ENCODE measurements at regions not wholly inside any gene's neighbourhood (a gene's known extent, or its start where the extent isn't known, plus 50 kb on each side); places are given as distances from the start of the nearest gene placed in this dataset.

DNA sequence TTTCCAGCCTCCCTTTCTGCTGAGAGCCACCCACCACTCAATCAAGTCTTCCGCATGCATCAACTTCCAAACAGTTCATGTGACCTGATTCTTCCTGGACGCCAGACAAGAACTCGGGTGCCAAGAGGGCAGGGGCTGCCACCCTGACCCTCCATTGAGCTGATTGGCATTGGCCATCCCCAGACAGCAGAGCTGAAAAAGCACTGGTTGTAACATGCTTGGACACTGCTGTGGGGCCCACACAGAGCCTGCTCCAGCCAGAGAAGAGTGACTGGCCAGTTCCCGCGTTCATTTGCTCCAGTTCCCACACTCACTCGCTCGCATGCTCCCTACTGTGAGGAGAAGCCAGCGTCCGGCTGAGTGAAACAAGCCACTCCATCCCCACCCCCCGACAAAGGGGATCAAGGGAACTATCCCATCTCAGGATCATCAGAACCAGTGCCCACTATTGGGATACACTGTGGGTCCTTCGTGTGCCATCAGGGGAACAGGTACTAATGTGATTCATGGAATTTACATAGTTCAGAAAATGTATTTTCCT lies 420.3 kb downstream of the NPHP4 start:
- TF ChIP-seq EGR1 (IDR thresholded peaks at IDR 0.05), result no peak
- TF ChIP-seq ZBTB7A (IDR thresholded peaks at IDR 0.05; ENCODE audit: low read depth), result no peak
- TF ChIP-seq TCF12 (IDR thresholded peaks at IDR 0.05; ENCODE audit: low read depth), result no peak
- no peak for TF ChIP-seq REST (IDR thresholded peaks at IDR 0.05; ENCODE audit: low read depth)
- TF ChIP-seq USF1 (IDR thresholded peaks at IDR 0.05), result no peak
- no peak for TF ChIP-seq FOXM1 (IDR thresholded peaks at IDR 0.05; ENCODE audit: borderline replicate concordance, low read depth)
- no peak for TF ChIP-seq RAD21 (IDR thresholded peaks at IDR 0.05; ENCODE audit: low read depth)
- TF ChIP-seq TAF1 (IDR thresholded peaks at IDR 0.05; ENCODE audit: low read depth), result no peak

DNA sequence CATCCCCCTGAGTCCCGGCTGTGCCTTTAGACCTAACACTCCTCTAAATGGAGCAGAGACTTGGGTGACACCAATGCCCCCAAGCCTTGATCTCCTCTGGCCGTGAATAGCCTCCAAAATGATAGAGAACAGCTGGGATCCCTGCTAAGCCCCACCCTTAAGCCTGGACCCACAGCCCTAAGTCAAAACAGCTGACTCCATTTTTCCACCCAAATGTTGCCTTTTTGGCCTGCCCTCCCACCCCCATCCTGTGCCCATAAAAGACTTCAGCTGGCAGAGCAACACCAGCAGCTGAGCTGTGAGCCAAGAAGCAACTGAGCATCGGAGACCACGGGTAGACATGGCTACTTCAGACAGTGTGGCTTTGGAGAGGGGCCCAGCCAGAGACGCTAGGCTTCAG lies 420.8 kb downstream of the NPHP4 start:
- no peak for TF ChIP-seq YY1 (IDR thresholded peaks at IDR 0.05; ENCODE audit: low read depth)
- no peak for TF ChIP-seq RAD21 (IDR thresholded peaks at IDR 0.05; ENCODE audit: low read depth)
- no peak for TF ChIP-seq ZBTB7A (IDR thresholded peaks at IDR 0.05; ENCODE audit: low read depth)

- no peak for TF ChIP-seq USF1 (IDR thresholded peaks at IDR 0.05)
- TF ChIP-seq TCF12 (IDR thresholded peaks at IDR 0.05; ENCODE audit: low read depth), result no peak
- no peak for TF ChIP-seq FOXM1 (IDR thresholded peaks at IDR 0.05; ENCODE audit: borderline replicate concordance, low read depth)
Measured at GRCh38 chr1:5570931-5571330, 421.3 kb downstream of the NPHP4 start.

DNA sequence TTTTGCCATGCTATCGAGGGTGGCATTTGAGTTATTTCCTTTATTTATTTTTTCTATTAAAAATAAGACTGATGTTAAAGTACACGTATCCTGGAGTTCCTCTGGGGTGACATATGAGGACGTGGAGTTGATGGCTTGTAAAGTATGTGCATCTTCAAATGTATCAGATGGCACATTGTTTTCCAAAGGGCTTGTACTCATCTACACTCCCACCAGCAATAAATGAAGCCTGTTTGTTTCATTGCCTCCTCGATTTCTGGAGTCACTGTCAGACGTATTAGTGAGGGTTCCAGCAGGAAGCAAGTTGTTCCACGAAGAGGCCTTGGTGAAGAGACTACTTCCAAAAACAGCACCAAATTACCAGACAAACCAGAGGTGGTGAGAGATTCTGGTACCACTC lies 423.9 kb downstream of the NPHP4 start:
- TF ChIP-seq EGR1 (IDR thresholded peaks at IDR 0.05), result no peak
- no peak for TF ChIP-seq CEBPB (IDR thresholded peaks at IDR 0.05)
- TF ChIP-seq EP300 (IDR thresholded peaks at IDR 0.05; ENCODE audit: borderline replicate concordance), result no peak
- TF ChIP-seq TAF1 (IDR thresholded peaks at IDR 0.05; ENCODE audit: low read depth), result no peak
- TF ChIP-seq RAD21 (IDR thresholded peaks at IDR 0.05; ENCODE audit: low read depth), result no peak
- TF ChIP-seq CREB1 (IDR thresholded peaks at IDR 0.05; ENCODE audit: low read depth), result no peak
- TF ChIP-seq FOXM1 (IDR thresholded peaks at IDR 0.05; ENCODE audit: borderline replicate concordance, low read depth), result no peak

DNA sequence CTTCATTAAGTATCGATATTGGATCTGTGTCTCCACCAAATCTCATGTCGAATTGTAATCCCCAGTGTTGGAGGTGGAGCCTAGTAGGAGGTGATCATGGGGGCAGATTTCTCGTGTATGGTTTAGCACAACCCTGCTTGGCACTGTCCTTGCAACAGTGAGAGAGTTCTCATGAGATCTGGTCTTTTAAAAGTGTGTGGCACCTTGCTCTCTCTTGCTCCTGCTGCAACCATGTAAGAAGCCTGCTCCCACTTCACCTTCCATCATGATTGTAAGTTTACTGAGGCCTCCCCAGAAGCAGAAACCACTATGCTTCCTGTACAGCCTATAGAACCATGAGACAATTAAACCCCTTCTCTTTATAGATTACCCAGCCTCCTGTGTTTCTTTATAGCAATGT lies 424.4 kb downstream of the NPHP4 start:
- no peak for TF ChIP-seq EP300 (IDR thresholded peaks at IDR 0.05; ENCODE audit: borderline replicate concordance)
- TF ChIP-seq MAX (IDR thresholded peaks at IDR 0.05), result no peak
- no peak for TF ChIP-seq TEAD4 (IDR thresholded peaks at IDR 0.05)
- TF ChIP-seq CEBPB (IDR thresholded peaks at IDR 0.05), result no peak
- TF ChIP-seq REST (IDR thresholded peaks at IDR 0.05; ENCODE audit: low read depth), result no peak
- no peak for TF ChIP-seq FOXM1 (IDR thresholded peaks at IDR 0.05; ENCODE audit: borderline replicate concordance, low read depth)

DNA sequence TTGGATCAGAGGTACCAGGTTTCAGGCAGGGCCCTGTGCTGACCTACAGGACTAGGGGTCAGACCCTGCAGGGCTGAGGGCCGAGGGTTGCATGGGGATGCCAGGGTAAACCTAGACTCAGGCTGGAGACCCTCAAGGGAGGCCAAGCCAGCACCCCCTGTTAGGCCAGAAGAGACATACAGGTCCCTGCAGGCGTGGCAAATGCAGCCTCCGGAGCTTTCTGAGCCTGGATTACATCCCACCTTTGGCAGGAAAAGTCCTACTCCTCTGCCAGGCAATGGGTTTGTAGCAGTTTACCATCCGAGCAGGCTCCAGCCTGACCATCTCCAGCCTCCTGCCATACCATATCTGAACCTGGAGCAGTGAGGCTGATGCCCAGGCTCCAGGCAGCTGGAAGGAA lies 425.3 kb downstream of the NPHP4 start:
- TF ChIP-seq ZBTB7A (IDR thresholded peaks at IDR 0.05; ENCODE audit: low read depth) (no peak), CREB1 (IDR thresholded peaks at IDR 0.05; ENCODE audit: low read depth) (no peak), NFIC (IDR thresholded peaks at IDR 0.05) (no peak), TEAD4 (IDR thresholded peaks at IDR 0.05) (no peak), USF1 (IDR thresholded peaks at IDR 0.05) (no peak), RAD21 (IDR thresholded peaks at IDR 0.05; ENCODE audit: low read depth) (no peak), EP300 (IDR thresholded peaks at IDR 0.05; ENCODE audit: borderline replicate concordance) (no peak), FOXM1 (IDR thresholded peaks at IDR 0.05; ENCODE audit: borderline replicate concordance, low read depth) (no peak), TAF1 (IDR thresholded peaks at IDR 0.05; ENCODE audit: low read depth) (no peak), REST (IDR thresholded peaks at IDR 0.05; ENCODE audit: low read depth) (no peak), MAX (IDR thresholded peaks at IDR 0.05) (no peak), CEBPB (IDR thresholded peaks at IDR 0.05) (no peak), EGR1 (IDR thresholded peaks at IDR 0.05) (no peak), TCF12 (IDR thresholded peaks at IDR 0.05; ENCODE audit: low read depth) (no peak), YY1 (IDR thresholded peaks at IDR 0.05; ENCODE audit: low read depth) (no peak)

Data from Ishikawa (cell line).